ENCODE measurements at regions not wholly inside any gene's neighbourhood (a gene's known extent, or its start where the extent isn't known, plus 50 kb on each side); places are given as distances from the start of the nearest gene placed in this dataset.

DNA sequence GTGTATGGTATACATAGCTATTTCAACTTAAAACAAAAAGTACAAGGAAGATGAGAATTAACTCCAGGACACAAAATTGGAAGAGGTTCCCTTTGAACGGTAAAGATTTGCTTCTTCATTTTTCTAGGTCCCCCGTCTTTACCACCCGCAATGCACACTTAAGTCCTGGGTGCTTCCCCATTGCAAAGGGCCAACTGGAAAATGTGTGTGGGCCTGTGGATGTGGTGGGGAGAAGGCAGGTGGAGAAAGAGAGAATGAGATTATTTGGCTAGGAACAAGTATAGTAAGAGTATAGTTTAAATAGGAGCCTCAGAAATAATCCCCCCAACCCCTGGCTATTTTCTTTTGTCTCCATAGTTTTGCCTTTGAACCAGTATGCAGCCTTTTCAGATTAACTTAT is 115.4 kb downstream of the HLX start:
- Histone ChIP-seq H3K9ac (ENCODE audit: insufficient read depth, low read depth, low read length) (no peak overlapping the region), H2AFZ (ENCODE audit: low read length) (no peak overlapping the region), H3K9me3 (ENCODE audit: low read length) (no peaks in the 10 kb centered on the region), H4K20me1 (ENCODE audit: insufficient read depth, low read length) (no peaks in the 10 kb centered on the region), H3K79me2 (ENCODE audit: insufficient read depth, low read length) (no peaks in the 10 kb centered on the region), H3K4me1 (ENCODE audit: insufficient read depth, low read length) (no peaks in the 10 kb centered on the region), H3K27me3 (ENCODE audit: control insufficient read depth in 1 of 2, insufficient read depth in 2 of 2, low read length in 2 of 2) (0 out of 5 replicates have a peak, but pooled peaks cover 0 to 3% of the 10 kb centered on the region in 2 experiments), H3K36me3 (replicated peaks in 1 of 2; ENCODE audit: control insufficient read depth in 1 of 2, insufficient read depth in 2 of 2, low read length in 2 of 2) (no peaks in the 10 kb centered on the region), H3K27ac (ENCODE audit: extremely low read length, insufficient read depth, low read length) (no peak overlapping the region), H3K4me2 (ENCODE audit: low read depth, low read length) (no peak overlapping the region), H3K4me3 (replicated peaks in 1 of 3; ENCODE audit: insufficient read depth in 1 of 3, low read depth in 2 of 3, low read length in 3 of 3) (no peak overlapping the region)
- no peak for ATAC-seq
- no peak for DNase-seq (ENCODE audit: low spot score)
- FAIRE-seq = no peak
- ChIA-PET POLR2A (no interaction called here), CTCF (ENCODE audit: low intra/inter-chr PET ratio, low total read pairs) (no interaction called here)
- WGBS (ENCODE audit: low lambda C conversion rate) = 9% methylated on average over 3 of the region's 3 CpGs
- BruUV-seq (replicated peaks) = no TSS peak
- in situ Hi-C loops (cut with HindIII; ENCODE audit: extremely low pct_ligation_motif_present, low pct_unique_long_range_greater_than_20kb) (no loop called here), intact Hi-C loops (cut with micrococcal nuclease; ENCODE audit: unreplicated experiment) (no loop called here)
- TF ChIP-seq TBX3 (IDR thresholded peaks at IDR 0.05; ENCODE audit: borderline replicate concordance) = no peak
- TF ChIP-seq, protein P1, sequence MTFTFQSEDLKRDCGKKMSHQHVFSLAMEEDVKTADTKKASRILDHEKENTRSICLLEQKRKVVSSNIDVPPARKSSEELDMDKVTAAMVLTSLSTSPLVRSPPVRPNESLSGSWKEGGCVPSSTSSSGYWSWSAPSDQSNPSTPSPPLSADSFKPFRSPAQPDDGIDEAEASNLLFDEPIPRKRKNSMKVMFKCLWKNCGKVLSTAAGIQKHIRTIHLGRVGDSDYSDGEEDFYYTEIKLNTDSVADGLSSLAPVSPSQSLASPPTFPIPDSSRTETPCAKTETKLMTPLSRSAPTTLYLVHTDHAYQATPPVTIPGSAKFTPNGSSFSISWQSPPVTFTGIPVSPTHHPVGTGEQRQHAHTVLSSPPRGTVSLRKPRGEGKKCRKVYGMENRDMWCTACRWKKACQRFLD (CRISPR knock-in tag; IDR thresholded peaks at IDR 0.05; ENCODE audit: borderline replicate concordance) = no peak
- no peak for TF ChIP-seq NR2F6 (IDR thresholded peaks at IDR 0.05)
- no peak for TF ChIP-seq NR2F6 (CRISPR knock-in tag; IDR thresholded peaks at IDR 0.05)
- TF ChIP-seq, protein P2, sequence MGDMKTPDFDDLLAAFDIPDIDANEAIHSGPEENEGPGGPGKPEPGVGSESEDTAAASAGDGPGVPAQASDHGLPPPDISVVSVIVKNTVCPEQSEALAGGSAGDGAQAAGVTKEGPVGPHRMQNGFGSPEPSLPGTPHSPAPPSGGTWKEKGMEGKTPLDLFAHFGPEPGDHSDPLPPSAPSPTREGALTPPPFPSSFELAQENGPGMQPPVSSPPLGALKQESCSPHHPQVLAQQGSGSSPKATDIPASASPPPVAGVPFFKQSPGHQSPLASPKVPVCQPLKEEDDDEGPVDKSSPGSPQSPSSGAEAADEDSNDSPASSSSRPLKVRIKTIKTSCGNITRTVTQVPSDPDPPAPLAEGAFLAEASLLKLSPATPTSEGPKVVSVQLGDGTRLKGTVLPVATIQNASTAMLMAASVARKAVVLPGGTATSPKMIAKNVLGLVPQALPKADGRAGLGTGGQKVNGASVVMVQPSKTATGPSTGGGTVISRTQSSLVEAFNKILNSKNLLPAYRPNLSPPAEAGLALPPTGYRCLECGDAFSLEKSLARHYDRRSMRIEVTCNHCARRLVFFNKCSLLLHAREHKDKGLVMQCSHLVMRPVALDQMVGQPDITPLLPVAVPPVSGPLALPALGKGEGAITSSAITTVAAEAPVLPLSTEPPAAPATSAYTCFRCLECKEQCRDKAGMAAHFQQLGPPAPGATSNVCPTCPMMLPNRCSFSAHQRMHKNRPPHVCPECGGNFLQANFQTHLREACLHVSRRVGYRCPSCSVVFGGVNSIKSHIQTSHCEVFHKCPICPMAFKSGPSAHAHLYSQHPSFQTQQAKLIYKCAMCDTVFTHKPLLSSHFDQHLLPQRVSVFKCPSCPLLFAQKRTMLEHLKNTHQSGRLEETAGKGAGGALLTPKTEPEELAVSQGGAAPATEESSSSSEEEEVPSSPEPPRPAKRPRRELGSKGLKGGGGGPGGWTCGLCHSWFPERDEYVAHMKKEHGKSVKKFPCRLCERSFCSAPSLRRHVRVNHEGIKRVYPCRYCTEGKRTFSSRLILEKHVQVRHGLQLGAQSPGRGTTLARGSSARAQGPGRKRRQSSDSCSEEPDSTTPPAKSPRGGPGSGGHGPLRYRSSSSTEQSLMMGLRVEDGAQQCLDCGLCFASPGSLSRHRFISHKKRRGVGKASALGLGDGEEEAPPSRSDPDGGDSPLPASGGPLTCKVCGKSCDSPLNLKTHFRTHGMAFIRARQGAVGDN (CRISPR knock-in tag; IDR thresholded peaks at IDR 0.05) = no peak
- no peak for TF ChIP-seq EZH2 (conservative IDR thresholded peaks at IDR 0.05; ENCODE audit: low read depth, low read length)
- TF ChIP-seq, protein P3, sequence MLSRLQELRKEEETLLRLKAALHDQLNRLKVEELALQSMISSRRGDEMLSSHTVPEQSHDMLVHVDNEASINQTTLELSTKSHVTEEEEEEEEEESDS (CRISPR knock-in tag; IDR thresholded peaks at IDR 0.05; ENCODE audit: borderline replicate concordance) = no peak
- TF ChIP-seq NFIB (CRISPR knock-in tag; IDR thresholded peaks at IDR 0.05; ENCODE audit: borderline replicate concordance) = no peak
- TF ChIP-seq MEIS2 (CRISPR knock-in tag; IDR thresholded peaks at IDR 0.05) = no peak

Data from HepG2 (cell line).